ELR (cell line): ENCODE measurements at regions not wholly inside any gene's neighbourhood (a gene's known extent, or its start where the extent isn't known, plus 50 kb on each side); places are given as distances from the start of the nearest gene placed in this dataset.

ENCODE experiments used
- DNase-seq: peaks from one replicate; pipeline ENCODE4 v3.0.0-alpha.2; 2015; ENCODE audit warnings: low read depth

DNA sequence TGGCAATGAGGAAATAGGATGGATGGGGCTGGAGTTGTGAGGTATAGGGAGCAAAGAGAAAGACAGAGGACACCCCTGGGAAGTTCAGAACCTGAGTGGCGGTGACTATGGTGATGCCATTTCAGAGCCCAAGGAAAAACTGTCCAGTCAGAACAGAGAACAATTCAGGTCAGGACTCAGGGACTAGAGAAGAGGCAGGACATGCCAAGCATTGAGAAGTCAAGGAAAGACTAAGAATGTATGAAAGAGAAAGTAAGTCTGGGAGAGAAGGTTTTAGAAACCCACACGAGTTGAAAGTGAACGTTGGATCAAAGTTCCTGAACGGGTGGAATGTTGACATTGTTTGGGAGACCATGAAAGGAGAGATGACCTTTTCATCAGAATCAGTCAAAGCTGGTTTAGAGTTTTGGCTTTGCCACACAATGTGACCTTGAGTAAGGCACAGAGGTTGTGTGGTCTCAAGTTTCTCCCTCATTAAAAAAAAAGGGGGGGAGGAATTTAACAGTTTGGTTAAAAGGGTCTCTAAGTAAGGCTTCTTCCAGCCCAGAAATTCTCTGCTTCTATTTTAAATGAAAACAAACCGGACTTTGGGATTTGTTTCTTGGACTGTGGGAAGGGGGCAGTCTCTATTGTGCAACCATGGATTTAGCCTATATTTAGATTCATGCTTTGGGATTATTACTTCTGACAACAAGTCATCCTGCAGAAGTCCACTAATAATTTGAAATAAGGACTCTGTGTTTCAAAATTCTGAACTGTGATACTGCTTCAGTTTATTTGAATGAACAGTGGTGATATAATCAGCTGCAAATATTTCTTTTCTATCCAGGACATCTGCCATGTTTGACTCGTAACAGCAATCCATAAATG lies 315.9 kb upstream of the TBL1XR1 start:
- no peak for DNase-seq

- DNase-seq: no peak
Observed at GRCh38 chr3:177513815-177514610, 316.7 kb upstream of the TBL1XR1 start.

DNA sequence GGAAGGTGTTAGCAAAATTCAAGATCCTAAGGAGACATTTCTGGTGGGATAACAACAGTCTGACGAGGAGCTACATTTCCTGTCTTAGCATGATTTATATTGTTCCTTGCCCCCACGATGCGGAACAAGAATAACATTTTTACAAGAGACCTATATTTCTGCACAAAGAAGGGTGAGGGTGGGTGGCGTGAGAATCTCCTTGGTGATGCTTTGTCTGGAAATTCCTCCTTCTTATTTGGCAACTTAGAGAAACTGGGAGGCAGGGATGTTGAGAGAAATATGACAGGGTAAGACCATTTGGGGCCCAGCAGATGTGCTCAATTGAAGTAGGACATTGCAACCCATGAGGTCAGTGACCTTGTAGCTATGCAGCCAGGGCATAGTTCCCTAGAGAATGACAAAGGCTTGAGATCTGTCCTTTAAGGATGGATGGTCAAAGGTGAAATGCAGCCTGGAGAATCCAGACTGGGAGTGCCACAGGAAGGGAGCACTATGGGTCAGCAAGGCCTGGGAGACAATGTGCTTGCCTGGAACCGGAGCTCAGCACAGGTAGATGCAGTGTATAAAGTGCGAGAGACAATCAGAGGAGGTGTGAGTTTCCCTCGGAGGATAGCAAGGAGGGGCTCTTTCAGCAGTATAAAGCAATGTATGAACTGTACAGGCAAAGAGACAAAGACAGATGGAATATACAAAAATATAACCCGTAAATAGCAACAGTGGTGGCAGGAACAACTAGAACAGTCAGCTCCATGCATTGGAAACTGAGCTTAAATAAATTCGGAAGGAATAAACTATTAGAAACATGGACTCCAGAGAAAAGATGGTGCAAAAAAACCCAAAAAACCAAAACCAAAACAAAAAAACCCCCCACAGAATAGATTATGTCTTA lies 317.6 kb upstream of the TBL1XR1 start:
- no peak for DNase-seq

- DNase-seq: no peak
Observed at GRCh38 chr3:177515786-177516157, 318.5 kb upstream of the TBL1XR1 start.

DNA sequence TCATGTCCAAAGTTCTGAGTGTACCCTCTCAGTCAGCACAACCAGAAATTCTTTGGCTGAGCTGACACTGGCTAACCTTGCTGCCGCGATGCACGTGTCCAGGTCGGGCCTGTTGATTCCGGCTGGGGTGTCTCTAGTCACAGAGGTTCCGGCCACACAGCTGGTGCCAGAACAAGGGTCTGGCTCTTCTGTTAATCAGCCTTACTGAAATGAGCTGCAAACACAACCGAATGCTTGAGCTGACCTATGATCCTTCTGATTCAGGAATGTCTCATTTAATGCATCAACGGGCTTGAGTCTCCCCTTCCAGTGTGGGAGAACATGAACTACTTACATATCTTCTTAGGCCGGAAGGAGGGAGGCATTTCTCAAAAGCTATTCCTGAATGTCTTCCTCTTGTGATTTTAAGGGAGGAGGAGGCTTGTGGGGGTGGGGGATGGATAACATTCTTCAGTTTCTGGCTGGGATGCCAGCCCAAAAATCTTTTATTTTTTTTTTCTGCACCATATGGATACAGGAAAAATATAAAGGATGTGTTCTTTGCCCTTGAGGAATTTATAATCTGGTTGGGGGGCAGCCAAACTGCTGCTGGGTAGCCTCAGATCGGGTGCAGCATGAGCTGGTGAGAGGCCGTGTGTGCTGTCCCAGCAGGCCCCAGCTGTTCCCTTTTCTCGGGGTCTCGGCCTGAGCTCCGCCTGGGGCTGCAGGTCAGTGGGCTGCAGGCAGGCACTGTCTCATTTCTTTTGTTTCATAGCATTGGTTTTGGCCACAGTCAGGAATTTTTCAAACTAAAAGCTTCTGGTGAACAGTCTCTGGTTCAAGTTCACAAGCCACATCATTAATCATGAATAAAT lies 319.1 kb upstream of the TBL1XR1 start:
- peak; percentile 7 for DNase-seq

- DNase-seq: no peak
Observed at GRCh38 chr3:177517906-177518305, 320.6 kb upstream of the TBL1XR1 start.

DNA sequence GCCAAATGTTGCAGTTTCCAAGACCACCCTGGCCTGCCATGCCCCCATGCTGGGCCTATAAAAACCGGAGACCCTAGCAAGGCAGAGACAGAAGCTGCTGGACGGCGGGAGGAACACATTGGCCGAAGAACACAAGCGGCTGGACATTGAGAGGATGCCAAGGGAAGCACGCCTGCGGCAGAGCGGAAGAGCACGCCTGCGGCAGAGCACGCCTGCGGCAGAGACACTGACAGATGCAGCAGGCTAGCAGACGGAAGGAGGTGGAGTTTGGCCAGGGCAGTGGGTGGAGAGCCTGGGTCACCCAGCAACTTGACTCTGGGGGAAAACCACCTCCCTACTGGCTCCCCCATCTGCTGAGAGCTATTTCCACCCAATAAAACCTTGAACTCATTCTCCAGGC lies 322.3 kb upstream of the TBL1XR1 start:
- peak; percentile 2 for DNase-seq

DNA sequence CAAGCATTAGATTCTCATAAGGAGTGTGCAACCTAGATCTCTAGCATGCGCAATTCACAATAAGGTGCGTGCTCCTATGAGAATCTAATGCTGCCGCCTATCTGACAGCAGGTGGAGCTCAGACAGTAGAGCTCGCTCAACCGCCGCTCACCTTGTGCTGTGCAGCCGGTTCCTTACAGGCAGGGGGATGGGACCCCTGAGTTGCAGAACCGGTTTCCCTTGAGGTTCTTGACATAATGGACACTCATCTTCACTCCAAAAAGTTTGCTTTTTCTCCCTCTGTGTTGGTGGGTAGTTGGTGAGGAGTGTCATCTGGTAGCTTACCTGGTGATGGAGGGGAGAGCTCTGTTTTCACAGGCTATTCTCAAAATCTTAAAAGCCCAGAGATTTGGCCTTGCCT lies 324.0 kb upstream of the TBL1XR1 start:
- no peak for DNase-seq

DNA sequence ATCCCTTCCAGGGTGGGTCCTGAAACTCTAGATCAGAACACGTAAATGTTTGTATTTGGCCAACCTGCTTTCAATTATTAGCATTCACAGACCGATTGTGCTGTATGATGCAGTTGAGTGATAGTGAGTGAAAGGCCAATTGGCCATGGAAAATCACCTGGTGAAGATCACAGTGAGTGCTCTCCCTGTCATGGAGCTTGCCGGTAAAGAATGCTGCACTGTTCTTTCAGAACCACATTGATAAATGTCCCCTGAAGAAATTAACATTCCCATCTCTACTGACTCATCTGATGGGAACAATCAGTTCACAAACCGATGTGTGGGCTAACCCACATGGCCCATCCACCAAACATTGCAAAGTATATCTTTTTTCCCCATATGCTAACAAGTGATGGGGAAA lies 324.8 kb upstream of the TBL1XR1 start:
- no peak for DNase-seq

- DNase-seq: no peak
Observed at GRCh38 chr3:177523067-177523675, 325.9 kb upstream of the TBL1XR1 start.

DNA sequence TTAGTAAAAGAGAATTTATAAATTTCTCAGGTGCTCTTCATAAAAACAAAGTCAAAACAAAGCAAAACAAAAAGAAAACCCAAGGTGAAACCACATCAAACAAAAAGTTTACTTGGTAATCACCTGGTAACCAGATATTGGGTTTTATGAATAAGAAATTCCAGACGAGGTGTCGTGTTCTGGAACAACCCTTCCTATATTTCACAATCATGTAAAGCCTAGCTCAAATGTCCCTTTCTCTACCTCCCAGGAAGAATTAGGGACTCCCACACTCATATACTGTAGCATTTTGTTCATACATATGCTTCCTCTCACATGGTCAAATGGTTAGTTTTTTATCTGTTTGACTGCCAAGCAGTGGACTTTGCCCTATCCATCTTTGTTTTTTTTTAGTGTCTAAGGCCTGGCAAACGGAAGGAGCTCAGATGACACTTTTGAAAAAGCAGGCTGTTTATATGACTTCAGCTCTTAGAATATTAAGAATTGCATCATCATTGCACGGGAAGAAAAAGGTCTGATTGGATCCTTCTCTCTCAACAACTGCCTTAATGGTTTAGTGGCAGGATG lies 326.7 kb upstream of the TBL1XR1 start:
- DNase-seq: no peak

- no peak for DNase-seq
Observed at GRCh38 chr3:177524742-177525141, 327.5 kb upstream of the TBL1XR1 start.

- no peak for DNase-seq
Observed at GRCh38 chr3:177525414-177525813, 328.1 kb upstream of the TBL1XR1 start.

- peak; percentile 3 for DNase-seq
Observed at GRCh38 chr3:177525987-177526712, 328.9 kb upstream of the TBL1XR1 start.

- DNase-seq: no peak
Observed at GRCh38 chr3:177527182-177527581, 329.9 kb upstream of the TBL1XR1 start.

- peak; percentile 2 for DNase-seq
Observed at GRCh38 chr3:177528306-177529070, 331.2 kb upstream of the TBL1XR1 start.

- no peak for DNase-seq
Observed at GRCh38 chr3:177529071-177529550, 331.8 kb upstream of the TBL1XR1 start.

- DNase-seq: no peak
Observed at GRCh38 chr3:177529716-177530335, 332.5 kb upstream of the TBL1XR1 start.
